IMR-90 (cell line): ENCODE measurements at regions not wholly inside any gene's neighbourhood (a gene's known extent, or its start where the extent isn't known, plus 50 kb on each side); places are given as distances from the start of the nearest gene placed in this dataset.

ENCODE experiments used
- ATAC-seq: fragments of 200-7000 bp; cut with Tn5 transposase; 2 replicates; pipeline ENCODE4 v1.9.1; 2020; ENCODE audit warnings: low read depth, mild to moderate bottlenecking, moderate library complexity
- BruUV-seq: library from RNA; stranded (reverse); fragments of 400-500 nt; replicated peaks from 2 replicates; lab custom pipeline; 2021; lab: Mats Ljungman, UMichigan
- CTCF ChIA-PET: fragments of 300-600 bp; formaldehyde crosslinking; extraction: SDS; loops from one replicate; lab custom pipeline; 2021; ENCODE audit warnings: antibody characterized with exemption; lab: Yijun Ruan, JAX
- POLR2A ChIA-PET: fragments of 300-600 bp; sonication (Branson Sonifier 250); formaldehyde crosslinking; loops from one replicate; lab custom pipeline; 2022; ENCODE audit warnings: antibody characterized with exemption; ENCODE audit not compliant: unreplicated experiment; lab: Charles Lee
- DNase-seq: peaks from one replicate; pipeline ENCODE4 v3.0.0; 2013
- H2AFZ ChIP-seq: replicated peaks from 2 replicates; pipeline ENCODE3; 2013; ENCODE audit warnings: low read length, mild to moderate bottlenecking; ENCODE audit not compliant: poor library complexity
- H2AK5ac ChIP-seq: 2 replicates; pipeline ENCODE4 v1.6.1; 2013; ENCODE audit warnings: low read depth, low read length, inconsistent platforms
- H2AK9ac ChIP-seq: replicated peaks from 2 replicates; pipeline ENCODE3; 2013; ENCODE audit warnings: mild to moderate bottlenecking, low read depth, low read length, moderate library complexity; ENCODE audit not compliant: poor library complexity
- H2BK120ac ChIP-seq: 2 replicates; pipeline ENCODE4 v1.6.1; 2013; ENCODE audit warnings: low read depth, low read length, inconsistent platforms
- H2BK15ac ChIP-seq: 3 replicates; pipeline ENCODE4 v1.6.1; 2013; ENCODE audit warnings: low read depth, low read length, inconsistent platforms
- H2BK20ac ChIP-seq: 2 replicates; pipeline ENCODE4 v1.6.1; 2013; ENCODE audit warnings: low read depth, mild to moderate bottlenecking, inconsistent platforms, low read length, moderate library complexity
- H2BK5ac ChIP-seq: 2 replicates; pipeline ENCODE4 v1.6.1; 2013; ENCODE audit warnings: mild to moderate bottlenecking, low read depth, low read length, inconsistent platforms; ENCODE audit not compliant: poor library complexity, severe bottlenecking
- H3K14ac ChIP-seq: replicated peaks from 2 replicates; pipeline ENCODE4 v1.6.1; 2013; ENCODE audit warnings: low read depth, low read length, inconsistent platforms
- H3K18ac ChIP-seq: 2 replicates; pipeline ENCODE4 v1.6.1; 2013; ENCODE audit warnings: low read depth, low read length, control low read depth
- H3K23ac ChIP-seq: 2 replicates; pipeline ENCODE4 v1.6.1; 2013; ENCODE audit warnings: low read depth, low read length, inconsistent platforms
- H3K27ac ChIP-seq: 2 replicates; pipeline ENCODE4 v1.5.1; 2013; ENCODE audit warnings: mild to moderate bottlenecking, control low read depth, low read length; ENCODE audit not compliant: insufficient read depth
- H3K27me3 ChIP-seq: 2 replicates; pipeline ENCODE4 v1.6.1; 2013; ENCODE audit warnings: low read length; ENCODE audit not compliant: control insufficient read depth, insufficient read depth
- H3K36me3 ChIP-seq: 2 replicates; pipeline ENCODE4 v1.6.1; 2013; ENCODE audit warnings: low read length, mixed read lengths; ENCODE audit not compliant: control insufficient read depth, insufficient read depth
- H3K4ac ChIP-seq: 2 replicates; pipeline ENCODE4 v1.6.1; 2013; ENCODE audit warnings: low read depth, low read length, inconsistent platforms
- H3K4me1 ChIP-seq: 2 replicates; pipeline ENCODE4 v1.6.1; 2013; ENCODE audit warnings: low read length, mixed read lengths; ENCODE audit not compliant: control insufficient read depth, insufficient read depth
- H3K4me2 ChIP-seq: 2 replicates; pipeline ENCODE4 v1.6.1; 2013; ENCODE audit warnings: low read depth, mild to moderate bottlenecking, control low read depth, low read length, moderate library complexity
- H3K4me3 ChIP-seq: 2 replicates; pipeline ENCODE4 v1.5.1; 2013; ENCODE audit warnings: low read depth, mild to moderate bottlenecking, control low read depth, low read length, moderate library complexity; ENCODE audit not compliant: insufficient read depth
- H3K56ac ChIP-seq: 2 replicates; pipeline ENCODE4 v1.6.1; 2013; ENCODE audit warnings: low read length, inconsistent platforms; ENCODE audit not compliant: insufficient read depth; ENCODE audit errors: extremely low read depth
- H3K79me1 ChIP-seq, 2 experiments: 2 replicates each; pipeline ENCODE4 v1.6.1; 2013; ENCODE audit warnings: low read length in 2 of 2, inconsistent platforms in 1 of 2, low read depth in 1 of 2
- H3K9ac ChIP-seq: 2 replicates; pipeline ENCODE4 v1.6.1; 2013; ENCODE audit warnings: low read depth, low read length, control low read depth
- H3K9me1 ChIP-seq: 2 replicates; pipeline ENCODE4 v1.6.1; 2013; ENCODE audit warnings: low read length, inconsistent platforms; ENCODE audit not compliant: insufficient read depth
- H3K9me3 ChIP-seq: 2 replicates; pipeline ENCODE4 v1.6.1; 2013; ENCODE audit warnings: low read length; ENCODE audit not compliant: control insufficient read depth, insufficient read depth
- H4K20me1 ChIP-seq: 2 replicates; pipeline ENCODE4 v1.6.1; 2013; ENCODE audit warnings: low read length, inconsistent platforms; ENCODE audit not compliant: insufficient read depth
- H4K5ac ChIP-seq: 2 replicates; pipeline ENCODE4 v1.6.1; 2013; ENCODE audit warnings: mild to moderate bottlenecking, low read depth, low read length, control low read depth
- H4K8ac ChIP-seq, 2 experiments: 2 replicates each; pipeline ENCODE4 v1.6.1; 2013; ENCODE audit warnings: low read depth in 2 of 2, low read length in 2 of 2, control low read depth in 1 of 2, inconsistent platforms in 1 of 2
- H4K91ac ChIP-seq: 2 replicates; pipeline ENCODE4 v1.6.1; 2013; ENCODE audit warnings: low read depth, low read length, inconsistent platforms; ENCODE audit not compliant: insufficient read depth
- BHLHE40 ChIP-seq: fragments of 150-350 bp; IDR thresholded peaks from 2 replicates; pipeline ENCODE4 v1.6.1; 2016; ENCODE audit warnings: mild to moderate bottlenecking, low read depth, low read length
- CEBPB ChIP-seq: IDR thresholded peaks from 2 replicates; pipeline ENCODE4 v1.6.1; 2012; ENCODE audit warnings: low read depth, low read length, improper control_type of control experiment
- CHD1 ChIP-seq: IDR thresholded peaks from 2 replicates; pipeline ENCODE4 v1.6.1; 2012; ENCODE audit warnings: low read depth, low read length, improper control_type of control experiment
- CTCF ChIP-seq: conservative IDR thresholded peaks from 2 replicates; pipeline ENCODE4 v1.5.1; 2012; ENCODE audit warnings: mild to moderate bottlenecking, low read depth, low read length, improper control_type of control experiment
- FOS ChIP-seq: fragments of 150-350 bp; IDR thresholded peaks from 2 replicates; pipeline ENCODE4 v1.6.1; 2016; ENCODE audit warnings: low read depth, low read length
- MAFK ChIP-seq: IDR thresholded peaks from 2 replicates; pipeline ENCODE4 v1.6.1; 2012; ENCODE audit warnings: low read depth, low read length, improper control_type of control experiment
- MAZ ChIP-seq: IDR thresholded peaks from 2 replicates; pipeline ENCODE4 v1.6.1; 2012; ENCODE audit warnings: low read depth, mild to moderate bottlenecking, low read length, improper control_type of control experiment, moderate library complexity, borderline replicate concordance
- MXI1 ChIP-seq: IDR thresholded peaks from 2 replicates; pipeline ENCODE4 v1.6.1; 2012; ENCODE audit warnings: low read depth, mild to moderate bottlenecking, low read length, moderate library complexity, borderline replicate concordance
- NFE2L2 ChIP-seq: fragments of 150-350 bp; IDR thresholded peaks from 2 replicates; pipeline ENCODE4 v1.6.1; 2016; ENCODE audit warnings: low read depth, mild to moderate bottlenecking, low read length
- POLR2A ChIP-seq: IDR thresholded peaks from 2 replicates; pipeline ENCODE4 v1.6.1; 2012; ENCODE audit warnings: mild to moderate bottlenecking, low read depth, low read length
- RAD21 ChIP-seq: IDR thresholded peaks from 2 replicates; pipeline ENCODE4 v1.6.1; 2012; ENCODE audit warnings: low read length, improper control_type of control experiment
- RCOR1 ChIP-seq: IDR thresholded peaks from 2 replicates; pipeline ENCODE4 v1.6.1; 2012; ENCODE audit warnings: mild to moderate bottlenecking, low read length, improper control_type of control experiment; ENCODE audit not compliant: insufficient replicate concordance
- RFX5 ChIP-seq: IDR thresholded peaks from 2 replicates; pipeline ENCODE4 v1.8.0; 2012; ENCODE audit warnings: low read depth, mild to moderate bottlenecking, low read length, moderate library complexity
- SMC3 ChIP-seq: fragments of 150-350 bp; IDR thresholded peaks from 2 replicates; pipeline ENCODE4 v1.6.1; 2016; ENCODE audit warnings: low read depth, mild to moderate bottlenecking, antibody characterized with exemption, low read length, moderate library complexity
- USF2 ChIP-seq: fragments of 150-350 bp; IDR thresholded peaks from 2 replicates; pipeline ENCODE4 v1.6.1; 2017; ENCODE audit warnings: mild to moderate bottlenecking, antibody characterized with exemption, low read length, low read depth
- WGBS, 2 experiments: methylation state at CpG; one replicate each; pipeline versions ENCODE4 v1.1.5 to v1.1.7; 2013; ENCODE audit warnings: missing lambda C conversion rate in 2 of 2; ENCODE audit not compliant: insufficient read length in 1 of 2; ENCODE audit errors: extremely low coverage in 2 of 2; 5-methylcytosine and 5-hydroxymethylcytosine counted together
- dilution Hi-C: fragments of 300-500 bp; cut with HindIII; formaldehyde crosslinking; loops from one replicate; pipeline ENCODE4 v1.14.3; 2018; ENCODE audit warnings: low sequenced_read_pairs; ENCODE audit not compliant: unreplicated experiment
- in situ Hi-C: fragments of 300-500 bp; cut with MboI; formaldehyde crosslinking; loops from 3 replicates; pipeline ENCODE4 v1.14.3; 2019; ENCODE audit warnings: low sequenced_read_pairs, inconsistent platforms, mixed read lengths
- intact Hi-C: fragments of 100-400 bp; cut with micrococcal nuclease; formaldehyde crosslinking; loops from 2 replicates; pipeline ENCODE4 v1.10.0; 2022
- TF ChIP-seq, protein P1 (sequence below): fragments of 150-350 bp; IDR thresholded peaks from 2 replicates; pipeline ENCODE4 v1.6.1; 2016; ENCODE audit warnings: low read depth, mild to moderate bottlenecking, low read length, moderate library complexity, borderline replicate concordance

DNA sequence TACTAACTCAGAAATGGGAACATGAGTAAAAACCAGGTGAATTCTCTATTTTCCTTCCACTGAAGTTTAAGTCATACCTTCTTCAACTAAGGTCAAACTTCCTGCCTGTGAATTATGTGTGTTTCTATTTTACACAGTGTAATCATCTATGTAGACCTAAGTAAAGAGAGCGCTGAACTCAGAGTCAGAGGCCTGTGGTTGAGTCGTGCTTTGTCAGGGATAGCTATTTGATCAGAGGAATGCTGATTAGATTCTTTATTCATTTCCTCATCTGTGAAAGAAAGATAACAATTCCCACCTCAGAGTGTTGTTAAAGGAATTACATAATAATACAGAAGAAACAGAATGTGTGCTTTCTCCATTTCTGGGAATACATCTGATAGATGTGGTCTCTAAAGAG is 654.1 kb downstream of the STIM2 start:
- no peak overlapping the region for H4K91ac ChIP-seq
- H3K9me1 ChIP-seq = no peaks in the 10 kb centered on the region
- H3K27ac ChIP-seq = no peak overlapping the region
- no peak overlapping the region for H3K14ac ChIP-seq
- H2BK5ac ChIP-seq = no peak overlapping the region
- H2BK120ac ChIP-seq = no peak overlapping the region
- POLR2A ChIA-PET = no interaction called here
- intact Hi-C loops (no loop called here), in situ Hi-C loops (no loop called here), dilution Hi-C loops (no loop called here)
- H3K4me3 ChIP-seq = no peak overlapping the region
- no peaks in the 10 kb centered on the region for H3K27me3 ChIP-seq
- BruUV-seq = no TSS peak
- no peaks in the 10 kb centered on the region for H3K4me1 ChIP-seq
- H4K20me1 ChIP-seq = no peaks in the 10 kb centered on the region
- no peak overlapping the region for H2BK15ac ChIP-seq
- no peak overlapping the region for H3K56ac ChIP-seq
- DNase-seq (no peak), ATAC-seq (no peak)
- no peak overlapping the region for H3K9ac ChIP-seq
- no peak overlapping the region for H2AK9ac ChIP-seq
- WGBS, 2 experiments = no CpG with 5 or more reads among the region's 2 CpGs
- no peak overlapping the region for H2AK5ac ChIP-seq
- H3K4me2 ChIP-seq = no peak overlapping the region
- H4K8ac ChIP-seq = no peak overlapping the region
- peaks cover 2% of the 10 kb centered on the region; the same call in 1 of the 2 replicates for H3K9me3 ChIP-seq
- H4K5ac ChIP-seq = no peak overlapping the region
- no peak overlapping the region for H3K18ac ChIP-seq
- H2BK20ac ChIP-seq = no peak overlapping the region
- no peaks in the 10 kb centered on the region for H3K79me1 ChIP-seq
- H3K36me3 ChIP-seq = no peaks in the 10 kb centered on the region
- no peak overlapping the region for H3K4ac ChIP-seq
- no peak overlapping the region for H2AFZ ChIP-seq
- TF ChIP-seq MAZ (no peak), MXI1 (no peak), RFX5 (no peak), CEBPB (no peak), RCOR1 (no peak), CHD1 (no peak), CTCF (no peak), NFE2L2 (no peak), USF2 (no peak), FOS (no peak), BHLHE40 (no peak), RAD21 (no peak), POLR2A (no peak), SMC3 (no peak), MAFK (no peak)
- TF ChIP-seq, protein P1, sequence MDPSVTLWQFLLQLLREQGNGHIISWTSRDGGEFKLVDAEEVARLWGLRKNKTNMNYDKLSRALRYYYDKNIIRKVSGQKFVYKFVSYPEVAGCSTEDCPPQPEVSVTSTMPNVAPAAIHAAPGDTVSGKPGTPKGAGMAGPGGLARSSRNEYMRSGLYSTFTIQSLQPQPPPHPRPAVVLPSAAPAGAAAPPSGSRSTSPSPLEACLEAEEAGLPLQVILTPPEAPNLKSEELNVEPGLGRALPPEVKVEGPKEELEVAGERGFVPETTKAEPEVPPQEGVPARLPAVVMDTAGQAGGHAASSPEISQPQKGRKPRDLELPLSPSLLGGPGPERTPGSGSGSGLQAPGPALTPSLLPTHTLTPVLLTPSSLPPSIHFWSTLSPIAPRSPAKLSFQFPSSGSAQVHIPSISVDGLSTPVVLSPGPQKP = no peak
- no peak overlapping the region for H3K23ac ChIP-seq
- CTCF ChIA-PET = no interaction called here
